ENCODE measurements at regions not wholly inside any gene's neighbourhood (a gene's known extent, or its start where the extent isn't known, plus 50 kb on each side); places are given as distances from the start of the nearest gene placed in this dataset.

DNA sequence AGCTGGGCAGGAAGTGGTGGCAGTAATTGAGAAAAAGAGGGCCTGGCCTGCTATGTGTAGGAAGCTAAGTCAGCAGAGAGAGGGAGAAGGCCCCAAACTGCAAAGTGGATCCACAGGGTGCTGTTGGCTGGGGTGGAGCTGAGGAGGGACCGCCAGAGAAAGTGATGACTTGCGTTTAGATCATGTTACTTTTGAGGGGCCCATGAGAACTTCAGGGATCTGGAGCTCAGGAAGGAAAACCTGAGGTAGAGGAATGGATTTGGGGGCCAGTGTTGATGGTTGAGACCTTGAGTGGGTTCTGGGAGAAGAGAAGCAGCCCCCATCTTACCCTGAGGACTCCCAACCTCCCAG is 155.5 kb downstream of the MRPL14 start (continued):
- TF ChIP-seq THRB (CRISPR knock-in tag; conservative IDR thresholded peaks at IDR 0.05) = 0 out of 2 replicates have a peak, but pooled peaks have one; percentile 15
- TF ChIP-seq GATAD2A (IDR thresholded peaks at IDR 0.05) = no peak
- no peak for TF ChIP-seq RBBP5 (IDR thresholded peaks at IDR 0.05; ENCODE audit: borderline replicate concordance, insufficient read depth, low read length, poor library complexity, severe bottlenecking)
- no peak for TF ChIP-seq NFRKB (IDR thresholded peaks at IDR 0.05; ENCODE audit: low read depth)
- no peak for TF ChIP-seq SMAD1 (IDR thresholded peaks at IDR 0.05; ENCODE audit: low read depth, low read length, partially characterized antibody)
- TF ChIP-seq PRPF4 (IDR thresholded peaks at IDR 0.05; ENCODE audit: insufficient read depth, low read depth, low read length, poor library complexity, severe bottlenecking) = no peak
- no peak for TF ChIP-seq SRSF1 (IDR thresholded peaks at IDR 0.05; ENCODE audit: low read depth, low read length)
- no peak for TF ChIP-seq TRIM28 (IDR thresholded peaks at IDR 0.05)
- TF ChIP-seq, protein P1, sequence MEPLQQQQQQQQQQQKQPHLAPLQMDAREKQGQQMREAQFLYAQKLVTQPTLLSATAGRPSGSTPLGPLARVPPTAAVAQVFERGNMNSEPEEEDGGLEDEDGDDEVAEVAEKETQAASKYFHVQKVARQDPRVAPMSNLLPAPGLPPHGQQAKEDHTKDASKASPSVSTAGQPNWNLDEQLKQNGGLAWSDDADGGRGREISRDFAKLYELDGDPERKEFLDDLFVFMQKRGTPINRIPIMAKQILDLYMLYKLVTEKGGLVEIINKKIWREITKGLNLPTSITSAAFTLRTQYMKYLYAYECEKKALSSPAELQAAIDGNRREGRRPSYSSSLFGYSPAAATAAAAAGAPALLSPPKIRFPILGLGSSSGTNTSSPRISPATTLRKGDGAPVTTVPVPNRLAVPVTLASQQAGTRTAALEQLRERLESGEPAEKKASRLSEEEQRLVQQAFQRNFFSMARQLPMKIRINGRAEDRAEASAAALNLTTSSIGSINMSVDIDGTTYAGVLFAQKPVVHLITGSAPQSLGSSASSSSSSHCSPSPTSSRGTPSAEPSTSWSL (CRISPR knock-in tag; IDR thresholded peaks at IDR 0.05; ENCODE audit: borderline replicate concordance) = no peak
- TF ChIP-seq, protein P2, sequence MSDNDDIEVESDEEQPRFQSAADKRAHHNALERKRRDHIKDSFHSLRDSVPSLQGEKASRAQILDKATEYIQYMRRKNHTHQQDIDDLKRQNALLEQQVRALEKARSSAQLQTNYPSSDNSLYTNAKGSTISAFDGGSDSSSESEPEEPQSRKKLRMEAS (CRISPR knock-in tag; IDR thresholded peaks at IDR 0.05) = no peak
- peak; percentile 51; the same call in 1 of the 2 replicates for TF ChIP-seq ZFX (CRISPR knock-in tag; IDR thresholded peaks at IDR 0.05)
- no peak for TF ChIP-seq HSF4 (CRISPR knock-in tag; IDR thresholded peaks at IDR 0.05; ENCODE audit: borderline replicate concordance)
- no peak for TF ChIP-seq MCM2 (IDR thresholded peaks at IDR 0.05; ENCODE audit: low read depth)
- no peak for TF ChIP-seq HCFC1 (IDR thresholded peaks at IDR 0.05; ENCODE audit: low read depth, low read length)
- TF ChIP-seq U2AF1 (optimal IDR thresholded peaks at IDR 0.05; ENCODE audit: low read depth, low read length) = no peak
- TF ChIP-seq AFF1 (IDR thresholded peaks at IDR 0.05; ENCODE audit: low read depth in 1 of 2, partially characterized antibody in 2 of 2) = no peak
- TF ChIP-seq ZBTB43 (CRISPR knock-in tag; IDR thresholded peaks at IDR 0.05) = no peak
- no peak for TF ChIP-seq NR2C2 (CRISPR knock-in tag; IDR thresholded peaks at IDR 0.05)
- 0 out of 2 replicates have a peak, but pooled peaks have one; percentile 8 for TF ChIP-seq NR2C2 (tag; IDR thresholded peaks at IDR 0.05)
- no peak for TF ChIP-seq IRF9 (tag; IDR thresholded peaks at IDR 0.05)

All from K562 (cell line).